Stimulated activated effector memory CD8-positive, alpha-beta T cell treated with anti-CD3 and anti-CD28 coated beads, Interleukin-12 subunit alpha, Interleukin-12 subunit beta, amount 100 ng/mL, for 72 hours (primary cell): ENCODE measurements at regions not wholly inside any gene's neighbourhood (a gene's known extent, or its start where the extent isn't known, plus 50 kb on each side); places are given as distances from the start of the nearest gene placed in this dataset.
A peak's percentile ranks its signal among the peaks of the same experiment; 100 is the strongest.

ENCODE experiments used
- ATAC-seq: fragments of 150-1000 bp; cut with Tn5 transposase; 2 replicates; pipeline ENCODE4 v1.10.0; 2021
- DNase-seq, 2 donors: peaks; one replicate each; pipeline ENCODE4 v3.0.0; 2021 to 2022; ENCODE audit warnings: low spot score in 2 of 2
- H3K27ac Mint-ChIP-seq: one replicate; pipeline ENCODE4 v1.8.0; 2022; ENCODE audit warnings: mild to moderate bottlenecking, mixed read lengths
- H3K36me3 Mint-ChIP-seq: one replicate; pipeline ENCODE4 v1.8.0; 2022; ENCODE audit warnings: mild to moderate bottlenecking, mixed read lengths
- H3K4me1 Mint-ChIP-seq: one replicate; pipeline ENCODE4 v1.8.0; 2022; ENCODE audit warnings: mixed read lengths
- H3K4me3 Mint-ChIP-seq: one replicate; pipeline ENCODE4 v1.8.0; 2022; ENCODE audit warnings: mild to moderate bottlenecking, mixed read lengths
- H3K9me3 Mint-ChIP-seq: one replicate; pipeline ENCODE4 v1.8.0; 2022; ENCODE audit warnings: mixed read lengths

DNA sequence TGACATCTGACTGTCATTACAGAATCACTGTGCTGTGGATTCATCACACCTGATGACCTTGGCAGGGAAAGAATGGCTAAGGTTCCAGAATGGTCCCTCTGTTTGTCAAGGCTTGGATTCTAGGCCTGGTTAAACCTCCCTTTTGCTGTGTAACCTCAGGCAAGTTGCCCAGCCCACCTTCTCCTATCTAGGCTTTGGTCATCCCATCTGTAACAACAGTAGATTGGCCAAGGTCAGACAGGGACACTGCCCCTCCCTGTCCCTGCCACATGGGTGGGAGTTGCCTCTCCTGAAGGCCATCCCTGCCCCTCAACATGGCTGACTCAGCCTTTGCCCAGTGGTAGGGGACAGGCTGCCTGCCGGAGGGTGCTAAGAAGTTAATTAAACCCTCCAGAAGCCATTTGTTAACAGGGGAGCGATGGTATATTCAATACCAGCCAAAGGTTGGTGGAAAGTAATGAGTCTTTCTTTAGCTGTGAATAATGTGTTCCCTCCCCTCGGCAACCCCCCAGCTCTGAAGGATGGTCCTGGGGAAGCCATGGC lies 149.8 kb upstream of the PCBD1 start:
- no peak overlapping the region for H3K27ac Mint-ChIP-seq
- no peaks in the 10 kb centered on the region for H3K9me3 Mint-ChIP-seq
- ATAC-seq, result no peak
- no peak for DNase-seq
- no peaks in the 10 kb centered on the region for H3K36me3 Mint-ChIP-seq
- H3K4me1 Mint-ChIP-seq, result no peaks in the 10 kb centered on the region
- no peak overlapping the region for H3K4me3 Mint-ChIP-seq

DNA sequence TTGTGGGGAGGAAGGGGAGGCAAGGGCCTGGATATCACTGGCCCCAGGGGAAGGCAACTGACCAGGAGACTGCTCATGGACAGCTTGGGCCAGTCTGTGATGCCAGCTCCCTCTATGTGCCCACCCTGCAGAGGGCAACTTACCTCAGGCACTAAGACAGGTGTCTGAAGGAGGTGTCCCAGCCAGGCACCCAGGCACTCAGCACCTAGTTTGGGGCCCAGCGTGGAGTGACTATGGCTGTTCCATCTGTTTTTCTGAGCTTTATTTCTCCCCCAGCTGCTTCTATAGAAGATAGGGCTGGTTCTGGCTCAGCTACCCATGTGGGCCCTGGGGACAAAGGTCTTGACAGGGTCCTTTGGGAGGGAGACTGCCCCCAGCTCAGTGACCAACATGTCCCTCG lies 150.6 kb upstream of the PCBD1 start:
- H3K9me3 Mint-ChIP-seq, result no peaks in the 10 kb centered on the region
- no peaks in the 10 kb centered on the region for H3K4me1 Mint-ChIP-seq
- no peak for ATAC-seq
- H3K36me3 Mint-ChIP-seq, result no peaks in the 10 kb centered on the region
- H3K27ac Mint-ChIP-seq, result no peak overlapping the region
- DNase-seq, result no peak
- no peak overlapping the region for H3K4me3 Mint-ChIP-seq

DNA sequence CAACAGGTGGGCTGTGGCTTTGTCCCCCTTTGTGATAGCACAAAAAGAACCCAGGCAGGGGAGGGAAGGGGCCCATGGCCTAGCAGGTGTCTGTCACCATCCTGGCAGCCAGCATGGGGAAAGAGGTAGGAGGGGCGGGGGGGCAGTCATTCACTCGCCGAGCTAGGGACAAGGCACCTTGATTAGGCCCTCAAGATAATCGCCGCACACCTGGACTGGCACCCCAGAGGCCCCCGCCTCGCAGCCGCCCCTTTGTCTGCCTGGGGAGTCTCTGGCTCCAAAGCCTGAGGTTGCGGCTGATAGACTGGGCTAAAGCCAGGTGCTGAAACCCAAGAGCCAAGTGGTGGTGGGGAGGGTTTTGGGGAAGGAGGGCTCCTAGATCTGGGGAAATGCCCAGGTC lies 151.2 kb upstream of the PCBD1 start:
- no peaks in the 10 kb centered on the region for H3K4me1 Mint-ChIP-seq
- no peak overlapping the region for H3K27ac Mint-ChIP-seq
- H3K4me3 Mint-ChIP-seq, result no peak overlapping the region
- H3K36me3 Mint-ChIP-seq, result no peaks in the 10 kb centered on the region
- no peaks in the 10 kb centered on the region for H3K9me3 Mint-ChIP-seq
- DNase-seq (no peak), ATAC-seq (no peak)

DNA sequence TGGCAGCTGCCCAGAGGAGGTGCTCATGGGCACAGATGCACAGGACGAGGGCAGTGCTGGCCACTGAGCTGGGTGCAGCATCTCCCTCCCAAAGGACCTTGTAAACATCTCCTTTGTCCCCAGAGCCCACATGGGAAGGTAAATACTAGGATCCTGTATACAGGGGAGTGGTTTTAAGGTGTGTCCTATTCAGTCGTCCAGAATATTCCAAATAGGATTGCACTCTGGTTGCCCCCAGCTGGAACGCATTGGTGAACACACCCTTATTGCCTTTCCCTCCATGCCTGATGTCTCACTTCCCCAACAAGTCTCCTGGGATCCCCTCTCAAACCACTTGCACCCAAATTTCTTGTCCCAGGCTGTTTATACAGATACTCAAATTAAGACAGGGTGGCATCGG lies 152.0 kb upstream of the PCBD1 start:
- H3K4me3 Mint-ChIP-seq, result no peak overlapping the region
- ATAC-seq (no peak), DNase-seq (no peak)
- no peaks in the 10 kb centered on the region for H3K9me3 Mint-ChIP-seq
- no peak overlapping the region for H3K27ac Mint-ChIP-seq
- no peaks in the 10 kb centered on the region for H3K4me1 Mint-ChIP-seq
- H3K36me3 Mint-ChIP-seq, result no peaks in the 10 kb centered on the region

DNA sequence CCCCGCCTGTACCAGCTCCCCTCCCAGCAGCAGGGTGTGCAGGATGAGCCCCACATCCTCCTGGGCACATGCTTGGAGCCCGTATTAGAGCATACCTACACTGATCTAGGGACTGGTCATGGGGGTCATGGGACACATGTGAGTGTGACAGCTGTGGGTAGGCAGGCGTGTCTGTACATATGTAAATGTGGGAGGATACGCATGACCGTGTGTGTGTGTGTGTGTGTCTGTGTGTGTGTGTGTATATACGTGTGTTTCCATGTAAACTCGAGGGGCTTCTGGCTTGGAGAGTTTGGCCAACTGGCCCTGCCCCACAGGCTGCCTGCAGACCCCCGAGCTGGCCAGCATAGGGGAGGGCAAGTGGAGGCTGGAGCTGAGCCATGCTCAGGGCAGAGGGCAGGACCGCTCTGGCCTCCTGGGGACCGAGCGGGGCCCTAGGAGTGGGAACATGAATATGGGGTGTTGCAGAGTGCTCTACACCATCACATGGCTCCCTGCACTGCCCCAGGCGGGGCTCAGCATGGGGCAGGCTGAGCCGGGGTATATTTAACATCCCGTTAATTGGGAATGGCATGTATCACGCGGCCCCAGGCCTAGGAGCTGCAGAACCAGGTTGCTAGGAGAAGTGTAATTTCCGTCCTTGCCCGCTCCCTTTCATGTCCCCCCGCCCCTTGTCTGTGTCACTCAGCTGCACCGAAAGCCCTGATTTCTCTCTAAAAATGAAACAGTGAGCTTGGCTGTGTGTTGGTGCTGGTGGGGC lies 152.7 kb upstream of the PCBD1 start:
- peak; percentile 17 for ATAC-seq
- no peaks in the 10 kb centered on the region for H3K9me3 Mint-ChIP-seq
- no peak for DNase-seq
- no peak overlapping the region for H3K27ac Mint-ChIP-seq
- no peaks in the 10 kb centered on the region for H3K36me3 Mint-ChIP-seq
- H3K4me3 Mint-ChIP-seq, result no peak overlapping the region
- no peaks in the 10 kb centered on the region for H3K4me1 Mint-ChIP-seq

DNA sequence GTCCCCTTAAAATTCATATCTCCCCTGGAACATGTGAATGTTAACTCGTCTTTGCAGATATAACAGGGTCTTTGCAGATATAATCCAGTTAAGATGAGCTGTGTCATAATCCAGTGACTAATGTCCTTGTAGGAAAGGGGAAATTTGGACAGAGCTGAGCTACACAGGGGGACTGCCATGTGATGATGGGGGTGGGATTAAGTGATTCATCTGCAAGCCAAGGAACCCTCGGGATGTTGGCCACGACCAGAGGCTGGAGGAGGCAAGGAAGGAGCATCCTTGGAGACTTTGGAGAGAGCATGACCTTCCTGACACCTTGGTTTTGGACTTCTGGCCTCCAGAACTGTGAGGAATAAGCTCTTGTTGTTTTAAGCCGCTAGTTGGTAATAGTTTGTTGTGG lies 153.9 kb upstream of the PCBD1 start:
- no peak for DNase-seq
- Mint-ChIP-seq H3K4me1 (no peaks in the 10 kb centered on the region), H3K36me3 (no peaks in the 10 kb centered on the region), H3K27ac (no peak overlapping the region), H3K9me3 (no peaks in the 10 kb centered on the region), H3K4me3 (no peak overlapping the region)
- no peak for ATAC-seq

DNA sequence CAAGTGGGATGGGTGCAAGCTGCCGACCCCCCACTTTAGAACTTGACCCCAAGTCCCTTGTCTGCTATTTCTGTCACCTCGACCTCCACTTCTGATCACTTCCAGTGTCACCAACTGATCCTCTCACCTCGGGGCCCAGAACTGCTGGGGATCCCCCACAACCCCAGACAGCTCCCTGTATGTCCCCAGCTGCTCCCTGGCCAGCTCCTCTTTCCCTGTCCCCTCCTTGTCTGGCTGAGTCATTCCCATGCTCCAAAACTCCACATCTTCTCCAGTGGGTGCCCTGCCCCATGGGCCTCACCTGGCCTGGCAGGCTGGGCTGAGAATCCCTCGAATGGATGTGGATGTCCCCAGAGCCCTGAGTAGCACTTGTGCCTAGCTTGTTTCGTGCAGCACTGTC lies 154.3 kb upstream of the PCBD1 start:
- Mint-ChIP-seq H3K4me1 (no peaks in the 10 kb centered on the region), H3K4me3 (no peak overlapping the region), H3K36me3 (no peaks in the 10 kb centered on the region), H3K9me3 (no peaks in the 10 kb centered on the region), H3K27ac (no peak overlapping the region)
- ATAC-seq (no peak), DNase-seq (no peak)

DNA sequence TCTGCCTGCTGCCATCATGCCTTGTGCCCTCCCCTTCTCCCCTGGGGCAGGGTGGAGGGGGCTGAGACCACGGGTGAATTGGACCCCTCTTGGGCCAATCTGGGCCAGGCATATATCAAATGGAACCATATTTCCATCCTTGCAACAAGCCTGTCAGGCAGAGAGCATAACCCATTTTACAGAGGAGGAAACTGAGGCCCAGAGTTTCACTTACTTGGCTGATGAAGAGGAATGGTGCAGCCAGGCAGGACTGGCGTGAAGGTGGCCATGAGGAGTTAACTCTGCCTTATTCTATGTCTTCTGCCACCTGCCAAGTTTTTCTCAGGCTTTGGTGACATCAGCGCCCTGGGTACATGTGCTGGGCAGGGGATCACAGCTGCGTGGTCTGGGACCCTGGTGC lies 155.5 kb upstream of the PCBD1 start:
- Mint-ChIP-seq H3K4me3 (no peak overlapping the region), H3K4me1 (no peaks in the 10 kb centered on the region), H3K27ac (no peak overlapping the region), H3K9me3 (no peaks in the 10 kb centered on the region), H3K36me3 (no peaks in the 10 kb centered on the region)
- DNase-seq (no peak), ATAC-seq (no peak)

DNA sequence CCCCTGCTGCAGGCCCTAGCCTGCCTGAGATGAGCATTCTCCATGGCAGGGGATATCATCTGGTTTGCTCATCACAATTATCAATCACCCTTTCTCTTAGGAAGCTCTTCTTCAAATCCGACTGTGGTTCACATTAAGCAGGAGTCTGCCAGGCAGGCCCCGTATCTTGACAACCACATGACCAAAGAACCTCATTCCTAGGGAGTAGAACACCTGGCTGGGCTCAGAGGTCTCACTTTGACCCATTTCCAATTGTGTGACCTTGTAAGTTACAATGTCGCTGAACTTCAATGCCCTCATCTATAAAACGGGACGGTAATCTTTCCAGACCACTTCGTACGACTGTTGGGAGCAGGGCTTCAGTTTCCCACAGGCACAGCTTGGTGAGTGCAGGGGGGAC lies 156.4 kb upstream of the PCBD1 start:
- DNase-seq, result no peak
- H3K4me1 Mint-ChIP-seq, result no peaks in the 10 kb centered on the region
- H3K4me3 Mint-ChIP-seq, result no peak overlapping the region
- H3K27ac Mint-ChIP-seq, result no peak overlapping the region
- H3K9me3 Mint-ChIP-seq, result no peaks in the 10 kb centered on the region
- ATAC-seq, result no peak
- no peaks in the 10 kb centered on the region for H3K36me3 Mint-ChIP-seq

DNA sequence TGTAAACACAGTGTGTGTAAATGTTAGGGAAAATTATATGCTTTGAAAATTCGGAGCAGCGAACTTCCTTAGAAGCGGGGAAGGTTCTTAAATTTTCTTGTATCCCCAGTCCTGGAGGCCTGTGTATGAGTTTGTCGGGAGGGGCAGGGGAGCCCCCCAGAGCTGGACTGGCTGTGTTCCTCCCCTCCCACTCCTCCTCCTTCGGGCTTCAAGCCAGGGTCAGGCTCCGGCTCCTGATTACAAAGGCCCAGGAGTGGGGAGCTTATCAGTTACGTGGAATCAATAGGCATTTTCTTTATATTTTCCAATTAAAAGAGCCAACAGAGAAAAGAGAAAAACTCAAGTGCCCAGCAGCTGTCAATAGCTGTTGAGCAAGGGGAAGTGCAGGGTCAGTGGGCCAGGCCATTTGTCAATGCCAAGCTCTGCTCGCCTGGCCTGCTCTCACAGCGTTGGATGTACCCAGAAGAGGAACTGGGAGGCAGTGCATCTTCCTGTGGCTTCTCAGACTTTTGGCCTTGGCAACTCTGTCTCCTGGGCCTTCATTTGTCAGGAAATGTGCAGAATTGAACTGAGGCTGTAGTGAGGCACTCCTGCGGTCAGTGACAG lies 156.9 kb upstream of the PCBD1 start:
- Mint-ChIP-seq H3K4me1 (no peaks in the 10 kb centered on the region), H3K27ac (no peak overlapping the region), H3K36me3 (no peaks in the 10 kb centered on the region), H3K9me3 (no peaks in the 10 kb centered on the region), H3K4me3 (no peak overlapping the region)
- DNase-seq (no peak), ATAC-seq (no peak)

DNA sequence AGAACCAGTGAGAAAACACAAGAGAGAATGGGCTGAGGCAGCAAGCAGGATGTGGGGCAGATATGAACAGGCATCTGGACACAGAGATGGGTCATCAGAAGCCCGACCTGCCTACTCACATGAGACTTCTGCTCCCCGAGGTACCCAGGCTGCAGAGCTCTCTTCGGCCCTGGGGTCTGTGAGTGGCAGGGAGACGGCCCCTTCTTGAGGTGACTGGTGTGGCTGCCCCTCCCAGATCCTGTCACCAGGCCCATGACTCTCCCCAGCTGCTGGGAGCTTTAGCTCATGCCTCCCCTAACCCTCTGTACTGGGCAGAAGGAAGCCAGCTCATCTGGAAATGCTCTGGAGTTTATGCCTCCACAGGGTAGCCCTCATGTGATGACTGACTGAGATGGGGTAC lies 157.6 kb upstream of the PCBD1 start:
- Mint-ChIP-seq H3K4me3 (no peak overlapping the region), H3K36me3 (no peaks in the 10 kb centered on the region), H3K27ac (no peak overlapping the region), H3K9me3 (no peaks in the 10 kb centered on the region), H3K4me1 (no peaks in the 10 kb centered on the region)
- no peak for ATAC-seq
- DNase-seq, result no peak

DNA sequence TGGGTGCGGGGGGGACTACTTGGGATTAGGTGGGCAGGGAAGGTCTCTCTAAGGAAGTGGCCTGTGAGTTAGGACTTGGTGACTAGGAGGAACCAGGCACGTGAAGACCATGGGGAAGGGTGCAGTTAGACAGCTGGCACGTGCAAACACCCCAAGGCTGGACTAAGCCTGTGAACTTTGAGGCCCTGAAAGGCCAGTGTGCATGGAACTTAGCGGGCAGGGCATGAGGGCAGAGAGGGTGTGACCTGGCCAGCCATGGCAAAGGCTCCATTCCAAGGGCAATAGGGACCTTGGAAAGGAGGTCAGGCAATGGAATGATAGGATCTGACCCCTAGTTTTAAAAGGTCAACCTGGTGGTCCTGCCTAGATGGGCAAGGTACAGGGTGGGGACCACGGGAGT lies 158.4 kb upstream of the PCBD1 start:
- Mint-ChIP-seq H3K27ac (no peak overlapping the region), H3K9me3 (no peaks in the 10 kb centered on the region), H3K4me3 (no peak overlapping the region), H3K36me3 (no peaks in the 10 kb centered on the region), H3K4me1 (no peaks in the 10 kb centered on the region)
- no peak for DNase-seq
- no peak for ATAC-seq

DNA sequence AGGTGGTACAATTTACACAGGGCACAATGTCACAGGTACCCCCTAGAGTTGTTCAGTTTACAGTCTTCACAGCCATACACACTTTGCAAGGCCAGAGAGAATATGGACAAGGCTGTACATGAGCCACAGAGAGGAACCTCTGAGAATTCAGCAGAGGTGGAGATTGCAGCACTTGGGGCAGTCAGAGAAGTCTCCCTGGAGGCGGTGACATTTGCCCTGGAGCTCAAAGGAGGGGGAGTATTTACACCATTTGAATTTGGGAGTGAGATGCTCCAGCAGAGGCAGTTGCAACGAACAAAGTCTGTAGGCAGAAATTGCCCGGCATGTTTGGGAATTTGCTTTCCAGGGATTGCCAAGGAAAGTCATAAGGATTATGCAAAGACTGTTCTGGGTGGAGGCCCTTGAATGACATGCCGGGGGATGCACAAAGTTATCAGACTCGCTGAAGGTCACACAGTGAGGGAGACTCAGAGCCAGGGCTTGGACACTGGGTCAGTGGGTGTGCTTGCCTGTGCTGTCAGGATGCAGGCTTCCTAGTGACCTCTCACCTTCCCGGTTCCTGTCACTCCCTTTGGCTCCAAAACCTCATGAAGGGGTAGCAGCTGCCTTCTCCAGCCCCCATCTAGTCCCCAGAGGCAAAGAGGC lies 160.7 kb upstream of the PCBD1 start:
- Mint-ChIP-seq H3K36me3 (no peaks in the 10 kb centered on the region), H3K4me1 (no peaks in the 10 kb centered on the region), H3K27ac (no peak overlapping the region), H3K9me3 (no peaks in the 10 kb centered on the region), H3K4me3 (no peak overlapping the region)
- DNase-seq (no peak), ATAC-seq (no peak)

DNA sequence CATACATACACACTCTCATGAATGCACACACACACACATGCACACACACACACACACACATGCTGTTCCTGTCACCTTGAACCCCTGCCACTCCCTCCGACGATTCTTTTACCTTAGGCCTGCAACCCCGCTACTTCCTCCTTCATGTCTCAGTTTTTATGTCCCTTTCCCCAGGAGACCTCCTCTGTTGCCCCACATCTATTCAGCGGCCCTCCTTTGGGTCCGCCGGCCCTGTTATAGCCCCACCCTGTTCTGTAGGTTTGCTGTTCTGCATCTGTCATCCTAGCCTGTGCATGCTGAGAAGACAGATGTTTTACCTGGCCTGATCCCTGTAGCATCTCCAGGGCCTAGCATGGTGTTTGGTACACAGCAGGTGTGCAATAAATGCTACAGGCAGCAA lies 161.6 kb upstream of the PCBD1 start:
- Mint-ChIP-seq H3K9me3 (no peaks in the 10 kb centered on the region), H3K36me3 (no peaks in the 10 kb centered on the region), H3K4me1 (no peaks in the 10 kb centered on the region), H3K4me3 (no peak overlapping the region), H3K27ac (no peak overlapping the region)
- no peak for DNase-seq
- no peak for ATAC-seq

DNA sequence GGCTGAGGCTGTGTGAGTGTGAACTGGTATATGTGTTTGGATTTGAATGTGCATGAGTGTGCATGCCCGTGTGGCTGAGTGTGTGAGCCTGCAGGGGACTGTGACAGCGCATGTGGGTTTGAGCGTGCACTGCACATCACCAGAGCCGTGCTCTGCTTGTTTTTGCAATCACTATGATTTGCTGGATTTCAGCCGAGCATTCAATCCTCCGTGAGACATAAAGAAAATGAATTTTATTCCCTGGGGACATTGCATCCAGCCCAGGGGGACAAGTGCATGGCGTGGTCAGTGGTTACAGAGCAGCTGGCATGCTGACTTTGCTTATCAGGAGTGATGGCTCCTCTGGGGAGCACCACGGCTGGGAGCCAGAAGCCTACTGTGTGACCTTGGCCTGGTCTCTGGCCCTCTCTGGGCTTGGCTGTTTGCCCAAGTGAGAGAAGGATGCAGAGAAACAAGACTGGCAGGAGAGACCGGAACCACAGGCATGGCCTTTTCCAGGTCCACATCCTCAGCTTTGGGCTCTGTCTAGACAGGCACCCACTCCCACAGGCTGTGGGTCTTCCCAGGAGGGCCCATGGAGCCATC lies 160.2 kb upstream of the UNC5B start:
- H3K9me3 Mint-ChIP-seq, result no peaks in the 10 kb centered on the region
- H3K4me1 Mint-ChIP-seq, result no peaks in the 10 kb centered on the region
- no peaks in the 10 kb centered on the region for H3K36me3 Mint-ChIP-seq
- H3K27ac Mint-ChIP-seq, result no peak overlapping the region
- DNase-seq, result no peak
- no peak for ATAC-seq
- no peak overlapping the region for H3K4me3 Mint-ChIP-seq

DNA sequence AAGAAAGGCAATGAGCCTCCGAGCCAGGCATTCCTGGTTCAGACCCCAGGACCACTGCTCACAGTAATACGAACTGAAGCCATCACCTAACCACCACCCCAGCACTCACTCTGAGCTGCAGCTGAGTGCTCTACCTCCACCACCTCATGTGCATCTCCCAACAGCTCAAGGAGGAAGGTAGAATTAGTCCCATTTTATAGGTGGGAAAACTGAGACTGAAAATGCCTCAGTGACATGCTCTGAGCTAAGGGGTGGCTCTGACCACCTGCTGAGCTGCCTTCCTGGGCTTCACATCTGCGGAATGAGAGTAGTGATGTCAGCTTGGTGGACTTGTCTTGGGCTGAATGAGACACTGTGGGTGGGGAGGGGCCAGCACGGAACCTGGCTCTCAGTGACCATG lies 159.7 kb upstream of the UNC5B start:
- Mint-ChIP-seq H3K4me1 (no peaks in the 10 kb centered on the region), H3K4me3 (no peak overlapping the region), H3K27ac (no peak overlapping the region), H3K36me3 (no peaks in the 10 kb centered on the region), H3K9me3 (no peaks in the 10 kb centered on the region)
- no peak for DNase-seq
- ATAC-seq, result no peak
